HFFc6 (cell line): ENCODE measurements at regions not wholly inside any gene's neighbourhood (a gene's known extent, or its start where the extent isn't known, plus 50 kb on each side); places are given as distances from the start of the nearest gene placed in this dataset.

Source experiments
- DNase-seq: peaks from one replicate; pipeline ENCODE4 v3.0.0-alpha.2; 2018
- H3K27ac Mint-ChIP-seq: 2 replicates; pipeline ENCODE4 v1.8.0; 2020; ENCODE audit warnings: mild to moderate bottlenecking, mixed read lengths
- H3K27me3 Mint-ChIP-seq: 2 replicates; pipeline ENCODE4 v1.8.0; 2021; ENCODE audit warnings: mild to moderate bottlenecking, moderate library complexity, mixed read lengths; ENCODE audit not compliant: insufficient read depth
- H3K36me3 Mint-ChIP-seq: 2 replicates; pipeline ENCODE4 v1.8.0; 2021; ENCODE audit warnings: low read depth, mixed read lengths
- H3K4me1 Mint-ChIP-seq: 2 replicates; pipeline ENCODE4 v1.8.0; 2020; ENCODE audit warnings: low read depth, mixed read lengths
- H3K4me3 Mint-ChIP-seq: 2 replicates; pipeline ENCODE4 v1.8.0; 2020; ENCODE audit warnings: mild to moderate bottlenecking, moderate library complexity, mixed read lengths
- H3K9me3 Mint-ChIP-seq: 2 replicates; pipeline ENCODE4 v1.8.0; 2020; ENCODE audit warnings: mild to moderate bottlenecking, mixed read lengths
- CTCF ChIP-seq: fragments of 200-600 bp; sonication (generic); IDR thresholded peaks from 2 replicates; pipeline ENCODE4 v1.5.0; 2021; ENCODE audit warnings: antibody characterized with exemption, mild to moderate bottlenecking

GRCh38 chr10:80771285-80771684, 233.6 kb downstream of the SH2D4B start:
- Mint-ChIP-seq H3K4me3 (no peak overlapping the region), H3K9me3 (peaks cover 16% of the 10 kb centered on the region), H3K4me1 (no peaks in the 10 kb centered on the region), H3K36me3 (no peaks in the 10 kb centered on the region), H3K27ac (no peak overlapping the region), H3K27me3 (no peaks in the 10 kb centered on the region)
- DNase-seq, result no peak
- no peak for TF ChIP-seq CTCF

GRCh38 chr10:80771902-80772555, 234.3 kb downstream of the SH2D4B start:
- Mint-ChIP-seq H3K27me3 (no peaks in the 10 kb centered on the region), H3K4me1 (no peaks in the 10 kb centered on the region), H3K36me3 (no peaks in the 10 kb centered on the region), H3K27ac (no peak overlapping the region), H3K4me3 (no peak overlapping the region), H3K9me3 (peaks cover 13% of the 10 kb centered on the region)
- TF ChIP-seq CTCF, result no peak
- DNase-seq, result no peak

GRCh38 chr10:80772596-80772995, 234.9 kb downstream of the SH2D4B start:
- no peaks in the 10 kb centered on the region for H3K4me1 Mint-ChIP-seq
- H3K4me3 Mint-ChIP-seq, result no peak overlapping the region
- H3K27me3 Mint-ChIP-seq, result no peaks in the 10 kb centered on the region
- no peak for TF ChIP-seq CTCF
- no peak overlapping the region for H3K27ac Mint-ChIP-seq
- DNase-seq, result no peak
- H3K9me3 Mint-ChIP-seq, result peaks cover 13% of the 10 kb centered on the region
- no peaks in the 10 kb centered on the region for H3K36me3 Mint-ChIP-seq

- no peaks in the 10 kb centered on the region; the same call in 1 of the 2 replicates for H3K27me3 Mint-ChIP-seq
- no peak for DNase-seq
- H3K4me1 Mint-ChIP-seq, result no peaks in the 10 kb centered on the region
- peaks cover 16% of the 10 kb centered on the region for H3K9me3 Mint-ChIP-seq
- H3K27ac Mint-ChIP-seq, result no peak overlapping the region
- no peak overlapping the region for H3K4me3 Mint-ChIP-seq
- no peaks in the 10 kb centered on the region for H3K36me3 Mint-ChIP-seq
- TF ChIP-seq CTCF, result no peak
Observed at GRCh38 chr10:80784695-80785094, 247.0 kb downstream of the SH2D4B start.

GRCh38 chr10:80786322-80786721, 248.6 kb downstream of the SH2D4B start:
- H3K27me3 Mint-ChIP-seq, result no peaks in the 10 kb centered on the region; the same call in 1 of the 2 replicates
- DNase-seq, result no peak
- no peak overlapping the region for H3K4me3 Mint-ChIP-seq
- no peaks in the 10 kb centered on the region for H3K4me1 Mint-ChIP-seq
- H3K9me3 Mint-ChIP-seq, result peaks cover 16% of the 10 kb centered on the region
- H3K27ac Mint-ChIP-seq, result no peak overlapping the region
- no peak for TF ChIP-seq CTCF
- H3K36me3 Mint-ChIP-seq, result no peaks in the 10 kb centered on the region
